Testis (tissue), 2 donors: ENCODE measurements at regions not wholly inside any gene's neighbourhood (a gene's known extent, or its start where the extent isn't known, plus 50 kb on each side); places are given as distances from the start of the nearest gene placed in this dataset.

Experiments used
- DNase-seq: peaks from one replicate; pipeline ENCODE4 v3.0.0-alpha.2; 2019
- H3K27ac ChIP-seq, 2 donors: fragments of 200-600 bp; sonication (generic); one replicate each; pipeline ENCODE4 v1.5.1; 2019
- H3K27me3 ChIP-seq: fragments of 200-600 bp; sonication (generic); one replicate; pipeline ENCODE4 v1.5.1; 2019
- H3K36me3 ChIP-seq: fragments of 200-600 bp; sonication (generic); one replicate; pipeline ENCODE4 v1.5.1; 2017; ENCODE audit warnings: low read depth; ENCODE audit errors: missing control alignments
- H3K4me1 ChIP-seq: fragments of 200-600 bp; sonication (generic); one replicate; pipeline ENCODE4 v1.5.1; 2019
- H3K4me3 ChIP-seq, 2 donors: fragments of 200-600 bp; sonication (generic); one replicate each; pipeline ENCODE4 v1.5.1; 2017 to 2019
- H3K9me3 ChIP-seq: fragments of 200-600 bp; sonication (generic); one replicate; pipeline ENCODE4 v1.5.1; 2017
- POLR2A ChIP-seq: fragments of 450-650 bp; IDR thresholded peaks from one replicate; pipeline ENCODE4 v1.6.1; 2017; ENCODE audit warnings: antibody characterized with exemption, mild to moderate bottlenecking, moderate library complexity
- WGBS, 2 donors: methylation state at CpG; one replicate each; pipeline ENCODE4 v1.1.5; 2018; 5-methylcytosine and 5-hydroxymethylcytosine counted together
- intact Hi-C: fragments of 100-400 bp; cut with DNase I; formaldehyde crosslinking; loops from one replicate; pipeline ENCODE4 v1.15.1; 2023; ENCODE audit warnings: low total_unique reads
- TF ChIP-seq, protein P1 (sequence below), 3 experiments: fragments of 450-650 bp in 2 of 3; fragments of 200-600 bp in 1 of 3; sonication (generic) in 1 of 3; IDR thresholded peaks; one replicate each; pipeline ENCODE4 v1.5.1; 2016 to 2019; ENCODE audit warnings: antibody characterized with exemption in 3 of 3, mild to moderate bottlenecking in 2 of 3, moderate library complexity in 1 of 3

- WGBS, 2 donors, result 81 to 83% methylated on average over 3 of the region's 3 CpGs
- intact Hi-C loops, result loop anchor here (10.0 kb wide), 1 partner anchor 182 kb away; no protein-coding TSS in a partner anchor
These were observed 255.4 kb downstream of the SDHAF3 start for GRCh38 chr7:97372882-97373281.

DNA sequence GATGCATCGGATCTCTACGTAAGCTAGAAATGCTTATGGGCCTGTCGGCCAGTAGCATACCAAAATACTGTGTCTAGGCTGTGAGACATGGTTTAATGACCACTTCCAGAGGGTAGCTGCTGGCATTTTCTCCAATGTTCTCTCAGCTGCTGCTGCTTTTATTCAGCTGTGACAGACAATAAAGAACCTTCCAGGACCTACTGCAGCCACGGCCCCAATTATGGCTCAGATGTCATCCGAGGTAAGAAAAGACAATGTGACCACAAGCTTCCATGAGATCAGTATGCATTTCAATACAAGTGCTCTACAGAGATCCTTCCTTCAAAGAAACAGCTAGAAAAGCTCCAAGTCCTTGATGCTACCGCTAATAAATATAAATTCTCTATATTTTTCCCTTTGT, 256.2 kb downstream of the SDHAF3 start:
- intact Hi-C loops, result loop anchor here (10.0 kb wide), 1 partner anchor 181 kb away; no protein-coding TSS in a partner anchor
- H3K27ac ChIP-seq, result no peak overlapping the region
- DNase-seq, result no peak
- no peak overlapping the region for H3K4me3 ChIP-seq
- TF ChIP-seq, protein P1, sequence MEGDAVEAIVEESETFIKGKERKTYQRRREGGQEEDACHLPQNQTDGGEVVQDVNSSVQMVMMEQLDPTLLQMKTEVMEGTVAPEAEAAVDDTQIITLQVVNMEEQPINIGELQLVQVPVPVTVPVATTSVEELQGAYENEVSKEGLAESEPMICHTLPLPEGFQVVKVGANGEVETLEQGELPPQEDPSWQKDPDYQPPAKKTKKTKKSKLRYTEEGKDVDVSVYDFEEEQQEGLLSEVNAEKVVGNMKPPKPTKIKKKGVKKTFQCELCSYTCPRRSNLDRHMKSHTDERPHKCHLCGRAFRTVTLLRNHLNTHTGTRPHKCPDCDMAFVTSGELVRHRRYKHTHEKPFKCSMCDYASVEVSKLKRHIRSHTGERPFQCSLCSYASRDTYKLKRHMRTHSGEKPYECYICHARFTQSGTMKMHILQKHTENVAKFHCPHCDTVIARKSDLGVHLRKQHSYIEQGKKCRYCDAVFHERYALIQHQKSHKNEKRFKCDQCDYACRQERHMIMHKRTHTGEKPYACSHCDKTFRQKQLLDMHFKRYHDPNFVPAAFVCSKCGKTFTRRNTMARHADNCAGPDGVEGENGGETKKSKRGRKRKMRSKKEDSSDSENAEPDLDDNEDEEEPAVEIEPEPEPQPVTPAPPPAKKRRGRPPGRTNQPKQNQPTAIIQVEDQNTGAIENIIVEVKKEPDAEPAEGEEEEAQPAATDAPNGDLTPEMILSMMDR (IDR thresholded peaks at IDR 0.05), result no peak
- TF ChIP-seq POLR2A, result no peak
- H3K4me1 ChIP-seq, result no peaks in the 10 kb centered on the region
- no peaks in the 10 kb centered on the region for H3K36me3 ChIP-seq
- 77 to 81% methylated on average over 6 of the region's 6 CpGs for WGBS, 2 donors
- H3K9me3 ChIP-seq, result no peaks in the 10 kb centered on the region
- H3K27me3 ChIP-seq, result no peaks in the 10 kb centered on the region

More at GRCh38 chr7:97372882-97373281, 255.4 kb downstream of the SDHAF3 start:
- H3K4me3 ChIP-seq, result no peak overlapping the region
- H3K27ac ChIP-seq, result no peak overlapping the region
- H3K36me3 ChIP-seq, result no peaks in the 10 kb centered on the region
- DNase-seq, result no peak
- H3K9me3 ChIP-seq, result no peaks in the 10 kb centered on the region
- TF ChIP-seq, protein P1 (IDR thresholded peaks at IDR 0.05), result no peak
- H3K4me1 ChIP-seq, result no peaks in the 10 kb centered on the region
- no peaks in the 10 kb centered on the region for H3K27me3 ChIP-seq

GRCh38 chr7:97377713-97378112, 260.2 kb downstream of the SDHAF3 start:
- no peaks in the 10 kb centered on the region for H3K27me3 ChIP-seq
- 95 to 97% methylated on average over 3 of the region's 3 CpGs for whole genome bisulfite sequencing, 2 donors
- no peaks in the 10 kb centered on the region for H3K36me3 ChIP-seq
- H3K4me1 ChIP-seq, result no peaks in the 10 kb centered on the region
- H3K27ac ChIP-seq, result no peak overlapping the region
- no peaks in the 10 kb centered on the region for H3K9me3 ChIP-seq
- intact Hi-C loops, result loop anchor here (10.0 kb wide), 1 partner anchor 177 kb away; no protein-coding TSS in a partner anchor
- no peak for DNase-seq
- TF ChIP-seq, protein P1 (IDR thresholded peaks at IDR 0.05), result no peak
- TF ChIP-seq POLR2A, result no peak
- H3K4me3 ChIP-seq, result no peak overlapping the region

DNA sequence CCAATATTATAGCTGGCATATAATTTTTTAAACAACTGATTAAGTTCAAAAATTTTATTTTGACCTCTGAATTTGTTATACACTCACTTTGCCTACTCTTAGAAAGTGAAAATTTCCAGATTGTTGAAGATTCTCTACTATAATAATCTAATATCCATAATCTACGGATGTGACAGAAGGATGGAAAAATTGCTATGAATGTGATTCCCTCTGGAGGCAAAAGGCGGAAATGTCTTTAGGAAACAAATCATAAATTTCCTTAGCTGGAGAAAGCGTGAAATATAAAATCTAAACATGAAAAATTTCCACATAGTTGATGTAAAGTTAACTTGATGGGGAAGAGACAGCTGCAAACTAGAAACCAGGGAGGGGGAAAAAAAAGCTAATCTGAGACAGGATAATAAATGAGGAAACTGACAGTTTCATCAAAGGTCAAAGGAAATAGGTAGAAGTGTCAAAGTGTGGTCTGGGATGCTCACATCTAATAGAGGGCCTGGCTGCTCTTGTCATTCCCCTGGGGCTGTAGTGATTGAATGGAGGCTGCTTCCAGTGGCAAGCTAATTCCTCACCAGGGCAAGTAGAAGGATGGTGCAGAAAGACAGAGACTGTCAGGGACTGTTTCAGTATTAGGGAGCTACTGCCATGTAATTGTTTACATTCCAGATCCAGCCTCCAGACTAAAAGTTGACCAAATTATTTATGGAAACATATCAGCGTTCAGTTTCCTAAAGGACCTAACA, 264.5 kb downstream of the SDHAF3 start:
- 70 to 77% methylated on average over 4 of the region's 4 CpGs for WGBS, 2 donors
- intact Hi-C loops, result no loop called here
- no peak for DNase-seq

More for the DNA sequence above, 264.5 kb downstream of the SDHAF3 start:
- H3K9me3 ChIP-seq, result no peaks in the 10 kb centered on the region
- TF ChIP-seq, protein P1 (IDR thresholded peaks at IDR 0.05), result no peak
- no peak for TF ChIP-seq POLR2A
- no peaks in the 10 kb centered on the region for H3K27me3 ChIP-seq
- no peak overlapping the region for H3K4me3 ChIP-seq
- H3K36me3 ChIP-seq, result no peaks in the 10 kb centered on the region
- no peak overlapping the region for H3K27ac ChIP-seq
- no peaks in the 10 kb centered on the region for H3K4me1 ChIP-seq
